Transverse colon (tissue), 4 donors: ENCODE measurements at regions not wholly inside any gene's neighbourhood (a gene's known extent, or its start where the extent isn't known, plus 50 kb on each side); places are given as distances from the start of the nearest gene placed in this dataset.

Source experiments
- DNase-seq: peaks from one replicate; pipeline ENCODE4 v3.0.0-alpha.2; 2019
- H3K27ac ChIP-seq, 4 donors: fragments of 200-600 bp; sonication (generic); 2 replicates each; pipeline ENCODE4 v1.5.1; 2016 to 2018; ENCODE audit warnings: inconsistent platforms in 4 of 4
- H3K27me3 ChIP-seq: fragments of 200-600 bp; sonication (generic); 2 replicates; pipeline ENCODE4 v1.5.1; 2017; ENCODE audit warnings: inconsistent platforms
- H3K36me3 ChIP-seq, 4 donors: fragments of 200-600 bp; sonication (generic); 2 replicates each; pipeline ENCODE4 v1.5.1; 2017 to 2019; ENCODE audit warnings: inconsistent platforms in 4 of 4
- H3K4me1 ChIP-seq, 4 donors: fragments of 200-600 bp; sonication (generic); 2 replicates each; pipeline ENCODE4 v1.5.1; 2017 to 2020; ENCODE audit warnings: inconsistent platforms in 4 of 4
- H3K4me3 ChIP-seq, 4 donors: fragments of 200-600 bp; sonication (generic); 1 replicate in 1 of 4; 2 replicates in 3 of 4; pipeline versions ENCODE4 v1.5.1 to v1.6.1; 2017 to 2019; ENCODE audit warnings: inconsistent platforms in 4 of 4
- H3K9me3 ChIP-seq, 2 donors: fragments of 200-600 bp; sonication (generic); 2 replicates each; pipeline ENCODE4 v1.5.1; 2017 to 2019; ENCODE audit warnings: inconsistent platforms in 2 of 2
- CTCF ChIP-seq, 5 experiments: fragments of 200-600 bp in 3 of 5; fragments of 450-650 bp in 2 of 5; sonication (generic) in 3 of 5; IDR thresholded peaks; 1 replicate in 2 of 5; 2 replicates in 3 of 5; pipeline ENCODE4 v1.5.1; 2016 to 2017; ENCODE audit warnings: antibody characterized with exemption in 5 of 5, inconsistent platforms in 3 of 5, mild to moderate bottlenecking in 2 of 5, moderate library complexity in 1 of 5
- EP300 ChIP-seq: sonication (generic); formaldehyde crosslinking; IDR thresholded peaks from one replicate; pipeline ENCODE4 v1.6.1; 2017; ENCODE audit warnings: antibody characterized with exemption, low read depth
- POLR2A ChIP-seq: fragments of 450-650 bp; IDR thresholded peaks from one replicate; pipeline ENCODE4 v1.6.1; 2016; ENCODE audit warnings: antibody characterized with exemption, mild to moderate bottlenecking, moderate library complexity
- POLR2AphosphoS5 ChIP-seq, 3 donors: sonication (generic); formaldehyde crosslinking; IDR thresholded peaks; one replicate each; pipeline ENCODE4 v1.6.1; 2016; ENCODE audit warnings: antibody characterized with exemption in 3 of 3
- WGBS, 2 donors: methylation state at CpG; one replicate each; pipeline ENCODE4 v1.1.5; 2018; ENCODE audit warnings: low coverage in 1 of 2; 5-methylcytosine and 5-hydroxymethylcytosine counted together
- in situ Hi-C, 4 donors: fragments of 200-750 bp; cut with MboI; loops; one replicate each; pipeline versions ENCODE4 v1.15.0 to v1.15.1; 2017; ENCODE audit warnings: low sequenced_read_pairs in 3 of 4, low pct_ligation_motif_present in 1 of 4, low pct_unique_long_range_greater_than_20kb in 1 of 4
- intact Hi-C: fragments of 100-400 bp; cut with DNase I; formaldehyde crosslinking; loops from one replicate; pipeline ENCODE4 v1.15.1; 2023; ENCODE audit warnings: low total_unique reads

- H3K27ac ChIP-seq = no peak overlapping the region
- H3K36me3 ChIP-seq = no peaks in the 10 kb centered on the region
- WGBS, 2 donors = 70 to 87% methylated on average over 12 to 20 of the region's 26 CpGs
- no peak for DNase-seq
- peaks cover 71% of the 10 kb centered on the region for H3K27me3 ChIP-seq
- H3K4me1 ChIP-seq = peaks cover 0 to 8% (median 5%) of the 10 kb centered on the region in 4 donors
- TF ChIP-seq POLR2A (no peak), EP300 (no peak), CTCF (IDR thresholded peaks at IDR 0.05) (no peak), POLR2AphosphoS5 (IDR thresholded peaks at IDR 0.05) (no peak)
- intact Hi-C loops = no loop called here
- peak overlapping the region in 1 of 4 donors; percentile 34 for H3K4me3 ChIP-seq
- no peaks in the 10 kb centered on the region for H3K9me3 ChIP-seq
- in situ Hi-C loops = no loop called here
These were observed 124.4 kb upstream of the PRMT8 start for GRCh38 chr12:3366451-3367110.

- Histone ChIP-seq H3K4me3 (no peak overlapping the region), H3K36me3 (no peaks in the 10 kb centered on the region), H3K9me3 (no peaks in the 10 kb centered on the region), H3K27me3 (peaks cover 74% of the 10 kb centered on the region), H3K4me1 (peaks cover 0 to 8% (median 5%) of the 10 kb centered on the region in 4 donors), H3K27ac (no peak overlapping the region)
- no peak for DNase-seq
- 78 to 86% methylated on average over 7 to 16 of the region's 16 CpGs for WGBS, 2 donors
- in situ Hi-C loops (no loop called here), intact Hi-C loops (no loop called here)
- TF ChIP-seq CTCF (IDR thresholded peaks at IDR 0.05) (no peak), EP300 (no peak), POLR2A (no peak), POLR2AphosphoS5 (IDR thresholded peaks at IDR 0.05) (no peak)
These were observed 123.1 kb upstream of the PRMT8 start for GRCh38 chr12:3367750-3368444.

GRCh38 chr12:3371018-3371417, 120.0 kb upstream of the PRMT8 start:
- WGBS, 2 donors = 27 to 40% methylated on average over 4 of the region's 4 CpGs
- no peaks in the 10 kb centered on the region for H3K4me1 ChIP-seq
- no peaks in the 10 kb centered on the region for H3K9me3 ChIP-seq
- H3K27ac ChIP-seq = no peak overlapping the region
- DNase-seq = no peak
- no peaks in the 10 kb centered on the region for H3K36me3 ChIP-seq
- no peak for TF ChIP-seq CTCF (IDR thresholded peaks at IDR 0.05)
- no peak for TF ChIP-seq POLR2AphosphoS5 (IDR thresholded peaks at IDR 0.05)
- no peak for TF ChIP-seq EP300
- TF ChIP-seq POLR2A = no peak
- in situ Hi-C loops (no loop called here), intact Hi-C loops (no loop called here)
- H3K4me3 ChIP-seq = no peak overlapping the region
- peaks cover 46% of the 10 kb centered on the region for H3K27me3 ChIP-seq

- H3K4me3 ChIP-seq = no peak overlapping the region
- no peak overlapping the region for H3K27ac ChIP-seq
- no peaks in the 10 kb centered on the region for H3K36me3 ChIP-seq
- H3K9me3 ChIP-seq = no peaks in the 10 kb centered on the region
- in situ Hi-C loops = no loop called here
- TF ChIP-seq POLR2A (no peak), POLR2AphosphoS5 (IDR thresholded peaks at IDR 0.05) (no peak), CTCF (IDR thresholded peaks at IDR 0.05) (no peak), EP300 (no peak)
- WGBS, 2 donors = 75 to 88% methylated on average over 2 to 4 of the region's 4 CpGs
- intact Hi-C loops = no loop called here
- DNase-seq = no peak
- peaks cover 19% of the 10 kb centered on the region for H3K27me3 ChIP-seq
- H3K4me1 ChIP-seq = no peaks in the 10 kb centered on the region
These were observed 115.7 kb upstream of the PRMT8 start for GRCh38 chr12:3375326-3375725.
